GM12878 (cell line): ENCODE measurements at regions not wholly inside any gene's neighbourhood (a gene's known extent, or its start where the extent isn't known, plus 50 kb on each side); places are given as distances from the start of the nearest gene placed in this dataset.

Experiments
- ATAC-seq: fragments of 200-7000 bp; cut with Tn5 transposase; 3 replicates; pipeline ENCODE4 v1.9.1; 2020; ENCODE audit warnings: mild to moderate bottlenecking, moderate library complexity
- BruUV-seq: library from RNA; stranded (reverse); fragments of 400-500 nt; replicated peaks from 2 replicates; lab custom pipeline; 2021; lab: Mats Ljungman, UMichigan
- CTCF ChIA-PET: fragments of 300-600 bp; sonication (Branson Sonifier 250); formaldehyde crosslinking; extraction: SDS; loops from one replicate; lab custom pipeline; 2021; ENCODE audit warnings: inconsistent platforms; lab: Yijun Ruan, JAX
- POLR2A ChIA-PET: fragments of 350-600 bp; formaldehyde crosslinking; extraction: SDS; loops from one replicate; lab custom pipeline; 2021; ENCODE audit warnings: inconsistent platforms; lab: Charles Lee
- RAD21 ChIA-PET: fragments of 300-600 bp; sonication (Branson Sonifier 250); formaldehyde crosslinking; loops from one replicate; lab custom pipeline; 2023; ENCODE audit warnings: antibody characterized with exemption; ENCODE audit not compliant: unreplicated experiment; lab: Charles Lee
- SMC1A ChIA-PET: fragments of 300-600 bp; sonication (Branson Sonifier 250); formaldehyde crosslinking; loops from one replicate; lab custom pipeline; 2023; ENCODE audit not compliant: unreplicated experiment, uncharacterized antibody; lab: Charles Lee
- DNase-seq: peaks from one replicate; pipeline ENCODE4 v3.0.0-alpha.2; 2011; ENCODE audit warnings: low read depth, low spot score
- FAIRE-seq: peaks from 3 replicates; lab custom pipeline; 2011; peaks lifted over from hg19 to GRCh38; lab: Jason Lieb, UNC
- H2AFZ ChIP-seq: 2 replicates; pipeline ENCODE4 v1.6.0; 2011; ENCODE audit warnings: low read depth, low read length, control low read depth; ENCODE audit not compliant: control insufficient read depth
- H3K27ac ChIP-seq: 2 replicates; pipeline ENCODE4 v1.5.1; 2011; ENCODE audit warnings: control low read depth; ENCODE audit not compliant: control insufficient read depth, insufficient read depth
- H3K27me3 ChIP-seq, 2 experiments: replicated peaks in 1 of 2; 2 replicates each; pipeline versions ENCODE4 v1.6.0 to v1.6.1; 2011; ENCODE audit warnings: low read length in 1 of 2; ENCODE audit not compliant: control insufficient read depth in 2 of 2, insufficient read depth in 2 of 2
- H3K36me3 ChIP-seq, 2 experiments: 2 replicates each; pipeline ENCODE4 v1.5.1; 2011; ENCODE audit warnings: low read length in 1 of 2; ENCODE audit not compliant: control insufficient read depth in 2 of 2, insufficient read depth in 2 of 2
- H3K4me1 ChIP-seq: 2 replicates; pipeline ENCODE4 v1.6.1; 2011; ENCODE audit warnings: mild to moderate bottlenecking, low read length, moderate library complexity, mixed read lengths; ENCODE audit not compliant: control insufficient read depth, insufficient read depth
- H3K4me2 ChIP-seq: 2 replicates; pipeline ENCODE4 v1.6.0; 2011; ENCODE audit warnings: control low read depth; ENCODE audit not compliant: control insufficient read depth, insufficient read depth
- H3K4me3 ChIP-seq: fragments of 200-600 bp; sonication (generic); 2 replicates; pipeline ENCODE4 v1.5.1; 2016
- H3K79me2 ChIP-seq: 2 replicates; pipeline ENCODE4 v1.6.0; 2011; ENCODE audit warnings: low read length; ENCODE audit not compliant: control insufficient read depth, insufficient read depth
- H3K9ac ChIP-seq: 2 replicates; pipeline ENCODE4 v1.8.0; 2011; ENCODE audit warnings: low read length, control low read depth, mixed read lengths; ENCODE audit not compliant: control insufficient read depth, insufficient read depth
- H3K9me3 ChIP-seq: replicated peaks from 3 replicates; pipeline ENCODE4 v1.5.1; 2011; ENCODE audit warnings: mild to moderate bottlenecking, low read length; ENCODE audit not compliant: control insufficient read depth, insufficient read depth
- H4K20me1 ChIP-seq: 2 replicates; pipeline ENCODE4 v1.6.0; 2011; ENCODE audit not compliant: control insufficient read depth, insufficient read depth
- ATF7 ChIP-seq: fragments of 450-650 bp; IDR thresholded peaks from 2 replicates; pipeline ENCODE4 v1.6.1; 2016; ENCODE audit warnings: low read depth, mild to moderate bottlenecking
- CREM ChIP-seq: IDR thresholded peaks from 2 replicates; pipeline ENCODE4 v1.6.1; 2014; ENCODE audit warnings: antibody characterized with exemption, low read depth
- EGR1 ChIP-seq, 2 experiments: IDR thresholded peaks; 1 replicate in 1 of 2; 2 replicates in 1 of 2; pipeline ENCODE4 v1.6.1; 2011 to 2012; ENCODE audit warnings: low read depth in 2 of 2, low read length in 2 of 2, borderline replicate concordance in 1 of 2, mild to moderate bottlenecking in 1 of 2, moderate library complexity in 1 of 2
- EP300 ChIP-seq, 2 experiments: fragments of 150-350 bp in 1 of 2; IDR thresholded peaks; 2 replicates each; pipeline ENCODE4 v1.6.1; 2011 to 2012; ENCODE audit warnings: low read depth in 2 of 2, low read length in 2 of 2, borderline replicate concordance in 1 of 2, improper control_type of control experiment in 1 of 2, inconsistent platforms in 1 of 2; ENCODE audit not compliant: control insufficient read depth in 1 of 2
- HCFC1 ChIP-seq: fragments of 150-350 bp; IDR thresholded peaks from 2 replicates; pipeline ENCODE4 v1.6.1; 2014; ENCODE audit warnings: low read length
- HDGF ChIP-seq: fragments of 450-650 bp; IDR thresholded peaks from 2 replicates; pipeline ENCODE4 v1.6.1; 2016; ENCODE audit warnings: antibody characterized with exemption
- JUNB ChIP-seq: IDR thresholded peaks from 2 replicates; pipeline ENCODE4 v1.6.1; 2016; ENCODE audit warnings: antibody characterized with exemption, mild to moderate bottlenecking
- JUND ChIP-seq: IDR thresholded peaks from 2 replicates; pipeline ENCODE4 v1.6.1; 2012; ENCODE audit warnings: low read depth, mild to moderate bottlenecking, low read length, improper control_type of control experiment, moderate library complexity
- MTA2 ChIP-seq: fragments of 450-650 bp; IDR thresholded peaks from 2 replicates; pipeline ENCODE4 v1.6.1; 2016; ENCODE audit warnings: low read depth, mild to moderate bottlenecking, moderate library complexity
- MTA3 ChIP-seq: IDR thresholded peaks from 2 replicates; pipeline ENCODE4 v1.6.1; 2012; ENCODE audit warnings: low read length, inconsistent platforms, borderline replicate concordance
- NFIC ChIP-seq: IDR thresholded peaks from 2 replicates; pipeline ENCODE4 v1.6.1; 2012; ENCODE audit warnings: low read depth, mild to moderate bottlenecking, inconsistent platforms, low read length, moderate library complexity
- PAX5 ChIP-seq: IDR thresholded peaks from 2 replicates; pipeline ENCODE4 v1.6.1; 2011; ENCODE audit warnings: low read depth, low read length, borderline replicate concordance
- PAX8 ChIP-seq: fragments of 450-650 bp; IDR thresholded peaks from 2 replicates; pipeline ENCODE4 v1.6.1; 2017; ENCODE audit warnings: mild to moderate bottlenecking, moderate library complexity
- RB1 ChIP-seq: fragments of 450-650 bp; formaldehyde crosslinking; IDR thresholded peaks from 2 replicates; pipeline ENCODE4 v1.6.1; 2017; ENCODE audit warnings: mild to moderate bottlenecking, borderline replicate concordance
- RELA ChIP-seq: fragments of 450-650 bp; IDR thresholded peaks from 2 replicates; pipeline ENCODE4 v1.8.0; 2014; ENCODE audit warnings: borderline replicate concordance; ENCODE audit not compliant: partially characterized antibody
- RUNX3 ChIP-seq: IDR thresholded peaks from 2 replicates; pipeline ENCODE4 v1.6.1; 2012; ENCODE audit warnings: low read length, inconsistent platforms
- SREBF2 ChIP-seq: IDR thresholded peaks from 2 replicates; pipeline ENCODE4 v1.6.1; 2012; ENCODE audit warnings: mild to moderate bottlenecking, low read length
- SUPT20H ChIP-seq: IDR thresholded peaks from 2 replicates; pipeline ENCODE4 v1.6.1; 2011; ENCODE audit warnings: low read depth, mild to moderate bottlenecking, low read length, moderate library complexity, borderline replicate concordance; ENCODE audit not compliant: control insufficient read depth
- ZBED1 ChIP-seq: IDR thresholded peaks from 2 replicates; pipeline ENCODE4 v1.6.1; 2016; ENCODE audit warnings: borderline replicate concordance
- ZNF217 ChIP-seq: fragments of 450-650 bp; IDR thresholded peaks from 2 replicates; pipeline ENCODE4 v1.6.1; 2017; ENCODE audit warnings: antibody characterized with exemption, mild to moderate bottlenecking
- ZNF24 ChIP-seq: fragments of 450-650 bp; IDR thresholded peaks from 2 replicates; pipeline ENCODE4 v1.6.1; 2017; ENCODE audit warnings: antibody characterized with exemption, mild to moderate bottlenecking
- ZSCAN29 ChIP-seq: fragments of 450-650 bp; IDR thresholded peaks from 2 replicates; pipeline ENCODE4 v1.6.1; 2017; ENCODE audit warnings: mild to moderate bottlenecking, moderate library complexity
- ZZZ3 ChIP-seq: IDR thresholded peaks from 2 replicates; pipeline ENCODE4 v1.6.1; 2011; ENCODE audit warnings: low read depth; ENCODE audit not compliant: control insufficient read depth, insufficient read length
- WGBS: methylation state at CpG from one replicate; pipeline ENCODE4 v1.1.6; 2016; ENCODE audit warnings: low lambda C conversion rate; ENCODE audit not compliant: insufficient replicate concordance, insufficient coverage; ENCODE audit errors: missing lambda C conversion rate; 5-methylcytosine and 5-hydroxymethylcytosine counted together
- in situ Hi-C: fragments of 300-500 bp; cut with MboI; formaldehyde crosslinking; loops from 9 replicates; pipeline ENCODE4 v1.14.3; 2018; ENCODE audit warnings: mixed read lengths
- intact Hi-C: fragments of 100-400 bp; cut with micrococcal nuclease; formaldehyde crosslinking; loops from one replicate; pipeline ENCODE4 v1.14.2; 2022; ENCODE audit not compliant: unreplicated experiment
- TF ChIP-seq, protein P1 (sequence below), 3 experiments: IDR thresholded peaks in 2 of 3; conservative IDR thresholded peaks in 1 of 3; 2 replicates each; pipeline ENCODE4 v1.5.1; 2011; ENCODE audit warnings: low read depth in 3 of 3, low read length in 3 of 3, mild to moderate bottlenecking in 3 of 3, control low read depth in 2 of 3, moderate library complexity in 2 of 3, inconsistent platforms in 1 of 3, mixed read lengths in 1 of 3; ENCODE audit not compliant: control insufficient read depth in 2 of 3, insufficient read depth in 1 of 3; ENCODE audit errors: extremely low read depth in 1 of 3
- TF ChIP-seq, protein P2 (sequence below): IDR thresholded peaks from 2 replicates; pipeline ENCODE4 v1.6.1; 2012; ENCODE audit warnings: low read length, inconsistent platforms

DNA sequence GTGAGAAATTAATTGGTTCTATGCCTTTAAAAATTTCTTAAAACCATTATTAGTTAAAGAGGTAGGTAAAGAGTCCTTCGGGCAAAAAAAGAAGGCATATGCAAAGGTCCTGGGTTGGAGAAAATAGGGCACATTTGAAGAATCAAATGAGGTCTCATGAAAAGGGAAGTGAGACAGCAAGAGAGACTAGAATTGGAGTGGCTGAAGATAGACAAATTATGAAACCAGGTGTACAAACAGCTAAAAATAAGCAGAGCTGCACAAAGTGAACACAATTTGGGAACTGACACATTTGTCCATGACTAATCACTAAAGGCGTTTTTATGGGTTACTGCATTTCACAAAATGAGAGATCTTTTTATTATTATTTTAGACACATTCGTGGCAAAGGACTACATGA, 581.2 kb downstream of the PYDC2 start:
- in situ Hi-C loops = no loop called here
- Histone ChIP-seq H3K9ac (no peak overlapping the region), H4K20me1 (no peaks in the 10 kb centered on the region), H3K4me3 (no peak overlapping the region), H3K27me3 (no peaks in the 10 kb centered on the region), H3K9me3 (peaks cover 5% of the 10 kb centered on the region; the same call in 2 of the 3 replicates), H3K4me2 (peak overlapping the region; percentile 53), H3K79me2 (no peaks in the 10 kb centered on the region), H3K27ac (peak overlapping the region; percentile 83), H2AFZ (no peak overlapping the region; the same call in 1 of the 2 replicates), H3K4me1 (peaks cover 11% of the 10 kb centered on the region; the same call in 1 of the 2 replicates), H3K36me3 (no peaks in the 10 kb centered on the region)
- CTCF ChIA-PET = interaction anchor here (0.7 to 1.2 kb wide), 2 partner anchors 50 to 381 kb away, joined by 3 read pairs; no protein-coding TSS in a partner anchor
- WGBS = 2% methylated on average over 3 of the region's 3 CpGs
- SMC1A ChIA-PET = interaction anchor here (0.6 to 1.2 kb wide), 8 partner anchors 24 to 184 kb away, joined by 3 to 4 read pairs (median 3); no protein-coding TSS in a partner anchor
- RAD21 ChIA-PET = interaction anchor here (1.0 to 2.0 kb wide), 4 partner anchors 41 to 86 kb away, joined by 3 to 10 read pairs (median 4); no protein-coding TSS in a partner anchor
- POLR2A ChIA-PET = no interaction called here
- peak; percentile 91 for FAIRE-seq
- no TSS peak for BruUV-seq
- intact Hi-C loops = loop anchor here (5.0 kb wide), 1 partner anchor 80 kb away; no protein-coding TSS in a partner anchor
- peak; percentile 87 for DNase-seq
- peak; percentile 98 for ATAC-seq
- peak; percentile 97 for TF ChIP-seq ZNF217
- TF ChIP-seq SREBF2 = no peak
- TF ChIP-seq ZZZ3 = no peak
- no peak for TF ChIP-seq RB1
- TF ChIP-seq NFIC = peak; percentile 91
- no peak for TF ChIP-seq EGR1 (IDR thresholded peaks at IDR 0.05; ENCODE audit: borderline replicate concordance in 1 of 2, low read depth in 2 of 2, low read length in 2 of 2)
- TF ChIP-seq SUPT20H = no peak
- TF ChIP-seq HDGF = no peak
- TF ChIP-seq ZBED1 = no peak
- TF ChIP-seq PAX5 = peak; percentile 73; the same call in 1 of the 2 replicates
- no peak for TF ChIP-seq ZSCAN29
- peak; percentile 79; the same call in 1 of the 2 replicates for TF ChIP-seq MTA3
- TF ChIP-seq ATF7 = peak; percentile 76
- TF ChIP-seq JUND = no peak
- TF ChIP-seq JUNB = peak; percentile 64
- peak; percentile 87 for TF ChIP-seq MTA2
- TF ChIP-seq, protein P1, sequence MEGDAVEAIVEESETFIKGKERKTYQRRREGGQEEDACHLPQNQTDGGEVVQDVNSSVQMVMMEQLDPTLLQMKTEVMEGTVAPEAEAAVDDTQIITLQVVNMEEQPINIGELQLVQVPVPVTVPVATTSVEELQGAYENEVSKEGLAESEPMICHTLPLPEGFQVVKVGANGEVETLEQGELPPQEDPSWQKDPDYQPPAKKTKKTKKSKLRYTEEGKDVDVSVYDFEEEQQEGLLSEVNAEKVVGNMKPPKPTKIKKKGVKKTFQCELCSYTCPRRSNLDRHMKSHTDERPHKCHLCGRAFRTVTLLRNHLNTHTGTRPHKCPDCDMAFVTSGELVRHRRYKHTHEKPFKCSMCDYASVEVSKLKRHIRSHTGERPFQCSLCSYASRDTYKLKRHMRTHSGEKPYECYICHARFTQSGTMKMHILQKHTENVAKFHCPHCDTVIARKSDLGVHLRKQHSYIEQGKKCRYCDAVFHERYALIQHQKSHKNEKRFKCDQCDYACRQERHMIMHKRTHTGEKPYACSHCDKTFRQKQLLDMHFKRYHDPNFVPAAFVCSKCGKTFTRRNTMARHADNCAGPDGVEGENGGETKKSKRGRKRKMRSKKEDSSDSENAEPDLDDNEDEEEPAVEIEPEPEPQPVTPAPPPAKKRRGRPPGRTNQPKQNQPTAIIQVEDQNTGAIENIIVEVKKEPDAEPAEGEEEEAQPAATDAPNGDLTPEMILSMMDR (IDR thresholded peaks at IDR 0.05 in 2 of 3, conservative IDR thresholded peaks at IDR 0.05 in 1 of 3; ENCODE audit: control insufficient read depth in 2 of 3, extremely low read depth in 1 of 3, insufficient read depth in 1 of 3, low read depth in 3 of 3, low read length in 3 of 3) = no peak
- no peak for TF ChIP-seq HCFC1
- no peak for TF ChIP-seq PAX8
- TF ChIP-seq RELA = no peak
- peak; percentile 55; the same call in 1 of the 2 replicates for TF ChIP-seq CREM
- TF ChIP-seq RUNX3 = peak; percentile 66
- TF ChIP-seq, protein P2, sequence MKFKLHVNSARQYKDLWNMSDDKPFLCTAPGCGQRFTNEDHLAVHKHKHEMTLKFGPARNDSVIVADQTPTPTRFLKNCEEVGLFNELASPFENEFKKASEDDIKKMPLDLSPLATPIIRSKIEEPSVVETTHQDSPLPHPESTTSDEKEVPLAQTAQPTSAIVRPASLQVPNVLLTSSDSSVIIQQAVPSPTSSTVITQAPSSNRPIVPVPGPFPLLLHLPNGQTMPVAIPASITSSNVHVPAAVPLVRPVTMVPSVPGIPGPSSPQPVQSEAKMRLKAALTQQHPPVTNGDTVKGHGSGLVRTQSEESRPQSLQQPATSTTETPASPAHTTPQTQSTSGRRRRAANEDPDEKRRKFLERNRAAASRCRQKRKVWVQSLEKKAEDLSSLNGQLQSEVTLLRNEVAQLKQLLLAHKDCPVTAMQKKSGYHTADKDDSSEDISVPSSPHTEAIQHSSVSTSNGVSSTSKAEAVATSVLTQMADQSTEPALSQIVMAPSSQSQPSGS = peak; percentile 89
- peak in 1 of 2 experiments; percentile 75; a peak in 3 of 4 replicates for TF ChIP-seq EP300 (IDR thresholded peaks at IDR 0.05; ENCODE audit: borderline replicate concordance in 1 of 2, control insufficient read depth in 1 of 2, low read depth in 2 of 2, low read length in 2 of 2)
- TF ChIP-seq ZNF24 = peak; percentile 71
